SK-N-SH (cell line): ENCODE measurements at regions not wholly inside any gene's neighbourhood (a gene's known extent, or its start where the extent isn't known, plus 50 kb on each side); places are given as distances from the start of the nearest gene placed in this dataset.

Source experiments
- CTCF ChIA-PET: fragments of 300-600, 350-600 bp; formaldehyde crosslinking; extraction: SDS; loops from one replicate; lab custom pipeline; 2021; lab: Yijun Ruan, JAX
- POLR2A ChIA-PET: fragments of 350-600 bp; sonication (Branson Sonifier 250); formaldehyde crosslinking; extraction: SDS; loops from one replicate; lab custom pipeline; 2020; ENCODE audit warnings: antibody characterized with exemption, inconsistent platforms; lab: Yijun Ruan, JAX
- DNase-seq: peaks from one replicate; pipeline ENCODE4 v3.0.0; 2012
- H2AFZ ChIP-seq: fragments of 200-600 bp; sonication (generic); 2 replicates; pipeline ENCODE4 v1.8.1; 2016; ENCODE audit warnings: antibody characterized with exemption, mild to moderate bottlenecking, low read depth
- H3F3A ChIP-seq: fragments of 200-600 bp; sonication (generic); replicated peaks from 2 replicates; pipeline ENCODE3; 2016; ENCODE audit warnings: antibody characterized with exemption, mild to moderate bottlenecking; ENCODE audit not compliant: insufficient read depth
- H3K27ac ChIP-seq, 2 experiments: fragments of 200-500 bp in 1 of 2; fragments of 200-600 bp in 1 of 2; sonication (Bioruptor generic) in 1 of 2; sonication (generic), shearing (Covaris generic) in 1 of 2; 2 replicates each; pipeline versions ENCODE4 v1.5.1 to v1.6.1; 2014 to 2016; ENCODE audit warnings: low read depth in 2 of 2, inconsistent platforms in 1 of 2, low read length in 1 of 2, mild to moderate bottlenecking in 1 of 2, mixed read lengths in 1 of 2
- H3K27me3 ChIP-seq: fragments of 200-600 bp; sonication (generic), shearing (Covaris generic); 2 replicates; pipeline ENCODE4 v1.6.1; 2016; ENCODE audit warnings: mixed run types; ENCODE audit not compliant: insufficient read depth
- H3K36me3 ChIP-seq, 2 experiments: fragments of 200-500 bp in 1 of 2; fragments of 200-600 bp in 1 of 2; sonication (Bioruptor generic) in 1 of 2; sonication (generic) in 1 of 2; replicated peaks in 1 of 2; 2 replicates each; pipeline versions ENCODE3 to v1.5.1; 2014 to 2016; ENCODE audit warnings: low read length in 1 of 2, mild to moderate bottlenecking in 1 of 2; ENCODE audit not compliant: insufficient read depth in 2 of 2, control insufficient read depth in 1 of 2
- H3K4me1 ChIP-seq, 2 experiments: fragments of 200-500 bp in 1 of 2; fragments of 200-600 bp in 1 of 2; sonication (Bioruptor generic) in 1 of 2; sonication (generic), shearing (Covaris generic) in 1 of 2; 2 replicates each; pipeline versions ENCODE4 v1.5.1 to v1.6.1; 2014 to 2016; ENCODE audit warnings: low read depth in 1 of 2, low read length in 1 of 2, mixed run types in 1 of 2; ENCODE audit not compliant: insufficient read depth in 2 of 2, control insufficient read depth in 1 of 2
- H3K4me2 ChIP-seq: fragments of 200-600 bp; sonication (generic), shearing (Covaris generic); 2 replicates; pipeline ENCODE4 v1.6.1; 2017; ENCODE audit warnings: mixed run types
- H3K4me3 ChIP-seq, 2 experiments: fragments of 200-500 bp in 1 of 2; fragments of 200-600 bp in 1 of 2; sonication (Bioruptor generic) in 1 of 2; sonication (generic), shearing (Covaris generic) in 1 of 2; 2 replicates each; pipeline versions ENCODE4 v1.5.1 to v1.8.1; 2014 to 2016; ENCODE audit warnings: low read depth in 2 of 2, inconsistent platforms in 1 of 2, low read length in 1 of 2, mild to moderate bottlenecking in 1 of 2, mixed read lengths in 1 of 2, moderate library complexity in 1 of 2
- H3K79me2 ChIP-seq: fragments of 200-600 bp; sonication (generic); 2 replicates; pipeline ENCODE4 v1.8.1; 2017; ENCODE audit warnings: mild to moderate bottlenecking; ENCODE audit not compliant: insufficient read depth
- H3K9ac ChIP-seq: fragments of 200-600 bp; sonication (generic); 2 replicates; pipeline ENCODE4 v1.6.1; 2017; ENCODE audit warnings: mixed run types
- H3K9me2 ChIP-seq: fragments of 200-600 bp; sonication (generic); 2 replicates; pipeline ENCODE4 v1.6.1; 2017; ENCODE audit warnings: mixed run types
- H3K9me3 ChIP-seq: fragments of 200-600 bp; sonication (generic); 2 replicates; pipeline ENCODE4 v1.6.1; 2017; ENCODE audit warnings: mixed run types, mild to moderate bottlenecking, moderate library complexity
- H4K20me1 ChIP-seq: fragments of 200-600 bp; sonication (generic); 2 replicates; pipeline ENCODE4 v1.6.1; 2017; ENCODE audit warnings: mild to moderate bottlenecking, mixed run types; ENCODE audit not compliant: insufficient read depth
- CHD2 ChIP-seq: fragments of 150-350 bp; IDR thresholded peaks from 2 replicates; pipeline ENCODE4 v1.6.1; 2018; ENCODE audit warnings: low read length; ENCODE audit not compliant: partially characterized antibody
- ELF1 ChIP-seq: IDR thresholded peaks from 2 replicates; pipeline ENCODE4 v1.4.0; 2012
- EP300 ChIP-seq, 2 experiments: IDR thresholded peaks; 2 replicates each; pipeline versions ENCODE4 v1.4.0 to v1.6.1; 2012; ENCODE audit warnings: borderline replicate concordance in 1 of 2, low read depth in 1 of 2, low read length in 1 of 2
- EZH2phosphoT487 ChIP-seq: fragments of 200-600 bp; sonication (generic); IDR thresholded peaks from 2 replicates; pipeline ENCODE4 v1.6.1; 2017; ENCODE audit warnings: low read depth, mixed run types, mild to moderate bottlenecking, antibody characterized with exemption, moderate library complexity, borderline replicate concordance
- FOSL2 ChIP-seq: IDR thresholded peaks from 2 replicates; pipeline ENCODE4 v1.4.0; 2012; ENCODE audit warnings: low read depth, mild to moderate bottlenecking, moderate library complexity, borderline replicate concordance
- GABPA ChIP-seq: IDR thresholded peaks from 2 replicates; pipeline ENCODE4 v1.4.0; 2012; ENCODE audit warnings: low read depth, mild to moderate bottlenecking
- GATA2 ChIP-seq: sonication (generic); formaldehyde crosslinking; IDR thresholded peaks from 2 replicates; pipeline ENCODE4 v1.5.0; 2020; ENCODE audit warnings: mild to moderate bottlenecking, missing genetic modification reagents
- NRF1 ChIP-seq: IDR thresholded peaks from 2 replicates; pipeline ENCODE4 v1.6.1; 2012; ENCODE audit warnings: low read depth, mild to moderate bottlenecking, low read length
- RAD21 ChIP-seq: IDR thresholded peaks from 2 replicates; pipeline ENCODE4 v1.6.1; 2012; ENCODE audit warnings: mild to moderate bottlenecking, low read length
- RCOR1 ChIP-seq: fragments of 150-350 bp; IDR thresholded peaks from 2 replicates; pipeline ENCODE4 v1.6.1; 2017; ENCODE audit warnings: antibody characterized with exemption, low read length
- RFX5 ChIP-seq: IDR thresholded peaks from 2 replicates; pipeline ENCODE4 v1.6.1; 2012; ENCODE audit warnings: mild to moderate bottlenecking, improper control_type of control experiment, low read length
- RXRA ChIP-seq: IDR thresholded peaks from 2 replicates; pipeline ENCODE4 v1.4.0; 2012; ENCODE audit warnings: low read depth, mild to moderate bottlenecking, borderline replicate concordance
- TCF12 ChIP-seq: IDR thresholded peaks from 2 replicates; pipeline ENCODE4 v1.4.0; 2012
- USF2 ChIP-seq: fragments of 150-350 bp; IDR thresholded peaks from 2 replicates; pipeline ENCODE4 v1.6.1; 2017; ENCODE audit warnings: antibody characterized with exemption, low read length, low read depth, borderline replicate concordance
- YY1 ChIP-seq: IDR thresholded peaks from 2 replicates; pipeline ENCODE4 v1.4.0; 2012; ENCODE audit warnings: low read depth, mild to moderate bottlenecking
- WGBS: methylation state at CpG from one replicate; pipeline ENCODE4 v1.1.6; 2017; ENCODE audit warnings: low lambda C conversion rate; 5-methylcytosine and 5-hydroxymethylcytosine counted together
- TF ChIP-seq, protein P1 (sequence below): fragments of 150-350 bp; IDR thresholded peaks from 2 replicates; pipeline ENCODE4 v1.6.1; 2016; ENCODE audit warnings: mild to moderate bottlenecking, low read depth, low read length
- TF ChIP-seq, protein P2 (sequence below): IDR thresholded peaks from 2 replicates; pipeline ENCODE4 v1.6.1; 2012; ENCODE audit warnings: mild to moderate bottlenecking, low read depth, low read length, moderate library complexity

DNA sequence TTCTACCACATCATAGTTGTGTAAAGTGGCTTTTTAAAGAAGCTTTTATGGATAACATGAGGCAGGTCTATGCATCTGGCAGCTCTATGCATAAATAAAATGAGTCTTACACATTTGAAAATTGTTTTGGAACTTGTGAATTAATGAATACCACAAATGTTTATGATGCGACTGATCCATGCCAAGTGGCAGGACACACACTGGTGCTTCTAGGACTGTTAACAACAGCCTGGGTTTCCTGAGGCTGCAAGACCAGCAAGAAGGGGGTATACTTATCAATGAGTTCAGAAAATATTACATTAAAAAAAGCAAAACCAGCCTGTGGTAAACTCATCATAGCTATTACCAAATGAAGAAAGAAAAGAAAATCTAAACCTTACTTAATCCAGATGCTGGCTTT lies 212.9 kb upstream of the PDE10A start:
- ChIA-PET POLR2A (no interaction called here), CTCF (interaction anchor here (1.0 to 12.6 kb wide), 3 partner anchors 9 to 224 kb away, joined by 3 to 341 read pairs (median 12); no protein-coding TSS in a partner anchor)
- no peaks in the 10 kb centered on the region for H3K27me3 ChIP-seq
- H3K4me3 ChIP-seq, result no peak overlapping the region
- H3F3A ChIP-seq, result no peaks in the 10 kb centered on the region
- no peak overlapping the region for H3K4me2 ChIP-seq
- DNase-seq, result no peak
- no peaks in the 10 kb centered on the region for H3K4me1 ChIP-seq
- H3K79me2 ChIP-seq, result no peaks in the 10 kb centered on the region
- 75% methylated on average over 1 of the region's 1 CpG for WGBS
- H3K9me3 ChIP-seq, result no peaks in the 10 kb centered on the region
- H3K27ac ChIP-seq, result no peak overlapping the region
- no peak overlapping the region for H3K9ac ChIP-seq
- no peaks in the 10 kb centered on the region for H4K20me1 ChIP-seq
- H3K9me2 ChIP-seq, result no peaks in the 10 kb centered on the region
- H3K36me3 ChIP-seq, result no peaks in the 10 kb centered on the region
- no peak overlapping the region for H2AFZ ChIP-seq
- no peak for TF ChIP-seq ELF1
- no peak for TF ChIP-seq RFX5
- no peak for TF ChIP-seq FOSL2
- TF ChIP-seq RAD21, result no peak
- TF ChIP-seq, protein P1, sequence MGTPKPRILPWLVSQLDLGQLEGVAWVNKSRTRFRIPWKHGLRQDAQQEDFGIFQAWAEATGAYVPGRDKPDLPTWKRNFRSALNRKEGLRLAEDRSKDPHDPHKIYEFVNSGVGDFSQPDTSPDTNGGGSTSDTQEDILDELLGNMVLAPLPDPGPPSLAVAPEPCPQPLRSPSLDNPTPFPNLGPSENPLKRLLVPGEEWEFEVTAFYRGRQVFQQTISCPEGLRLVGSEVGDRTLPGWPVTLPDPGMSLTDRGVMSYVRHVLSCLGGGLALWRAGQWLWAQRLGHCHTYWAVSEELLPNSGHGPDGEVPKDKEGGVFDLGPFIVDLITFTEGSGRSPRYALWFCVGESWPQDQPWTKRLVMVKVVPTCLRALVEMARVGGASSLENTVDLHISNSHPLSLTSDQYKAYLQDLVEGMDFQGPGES, result no peak
- TF ChIP-seq NRF1, result no peak
- no peak for TF ChIP-seq RXRA
- TF ChIP-seq, protein P2, sequence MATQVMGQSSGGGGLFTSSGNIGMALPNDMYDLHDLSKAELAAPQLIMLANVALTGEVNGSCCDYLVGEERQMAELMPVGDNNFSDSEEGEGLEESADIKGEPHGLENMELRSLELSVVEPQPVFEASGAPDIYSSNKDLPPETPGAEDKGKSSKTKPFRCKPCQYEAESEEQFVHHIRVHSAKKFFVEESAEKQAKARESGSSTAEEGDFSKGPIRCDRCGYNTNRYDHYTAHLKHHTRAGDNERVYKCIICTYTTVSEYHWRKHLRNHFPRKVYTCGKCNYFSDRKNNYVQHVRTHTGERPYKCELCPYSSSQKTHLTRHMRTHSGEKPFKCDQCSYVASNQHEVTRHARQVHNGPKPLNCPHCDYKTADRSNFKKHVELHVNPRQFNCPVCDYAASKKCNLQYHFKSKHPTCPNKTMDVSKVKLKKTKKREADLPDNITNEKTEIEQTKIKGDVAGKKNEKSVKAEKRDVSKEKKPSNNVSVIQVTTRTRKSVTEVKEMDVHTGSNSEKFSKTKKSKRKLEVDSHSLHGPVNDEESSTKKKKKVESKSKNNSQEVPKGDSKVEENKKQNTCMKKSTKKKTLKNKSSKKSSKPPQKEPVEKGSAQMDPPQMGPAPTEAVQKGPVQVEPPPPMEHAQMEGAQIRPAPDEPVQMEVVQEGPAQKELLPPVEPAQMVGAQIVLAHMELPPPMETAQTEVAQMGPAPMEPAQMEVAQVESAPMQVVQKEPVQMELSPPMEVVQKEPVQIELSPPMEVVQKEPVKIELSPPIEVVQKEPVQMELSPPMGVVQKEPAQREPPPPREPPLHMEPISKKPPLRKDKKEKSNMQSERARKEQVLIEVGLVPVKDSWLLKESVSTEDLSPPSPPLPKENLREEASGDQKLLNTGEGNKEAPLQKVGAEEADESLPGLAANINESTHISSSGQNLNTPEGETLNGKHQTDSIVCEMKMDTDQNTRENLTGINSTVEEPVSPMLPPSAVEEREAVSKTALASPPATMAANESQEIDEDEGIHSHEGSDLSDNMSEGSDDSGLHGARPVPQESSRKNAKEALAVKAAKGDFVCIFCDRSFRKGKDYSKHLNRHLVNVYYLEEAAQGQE, result no peak
- no peak for TF ChIP-seq YY1
- no peak for TF ChIP-seq EP300 (IDR thresholded peaks at IDR 0.05; ENCODE audit: borderline replicate concordance in 1 of 2, low read depth in 1 of 2, low read length in 1 of 2)
- TF ChIP-seq EZH2phosphoT487, result no peak
- no peak for TF ChIP-seq RCOR1

DNA sequence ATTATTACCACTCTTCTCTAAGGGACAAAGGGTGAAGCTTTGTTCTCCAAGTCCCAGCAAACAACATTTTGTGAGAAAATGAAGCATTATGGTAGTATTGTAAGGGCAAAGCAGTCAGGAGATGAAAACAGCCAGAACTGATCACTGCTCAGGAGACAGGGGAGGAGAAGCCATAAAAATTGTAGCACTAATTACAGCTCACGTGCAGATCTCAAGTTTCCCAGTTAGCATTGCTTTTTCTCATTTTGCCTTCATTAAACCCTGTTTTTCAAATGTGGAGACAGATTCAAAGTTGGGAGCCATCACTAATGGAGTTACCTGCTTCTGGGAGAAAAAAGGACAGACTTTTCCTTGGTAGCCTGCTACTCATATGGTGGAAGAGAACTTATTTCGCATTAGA lies 210.9 kb upstream of the PDE10A start:
- Histone ChIP-seq H4K20me1 (no peaks in the 10 kb centered on the region), H3K4me1 (no peaks in the 10 kb centered on the region), H3K79me2 (no peaks in the 10 kb centered on the region), H3K9me3 (no peaks in the 10 kb centered on the region), H3K27ac (no peak overlapping the region), H2AFZ (no peak overlapping the region), H3K36me3 (no peaks in the 10 kb centered on the region), H3F3A (no peaks in the 10 kb centered on the region), H3K27me3 (no peaks in the 10 kb centered on the region), H3K9me2 (no peaks in the 10 kb centered on the region), H3K4me2 (no peak overlapping the region), H3K4me3 (no peak overlapping the region), H3K9ac (no peak overlapping the region)
- ChIA-PET POLR2A (no interaction called here), CTCF (interaction anchor here (0.9 to 3.0 kb wide), 3 partner anchors 11 to 232 kb away, joined by 3 to 14 read pairs (median 7); no protein-coding TSS in a partner anchor)
- WGBS, result 22% methylated on average over 2 of the region's 2 CpGs
- DNase-seq, result no peak
- TF ChIP-seq GATA2 (CRISPR knock-in tag), result no peak
- no peak for TF ChIP-seq RCOR1
- TF ChIP-seq, protein P2, result no peak
- no peak for TF ChIP-seq TCF12
- no peak for TF ChIP-seq CHD2
- TF ChIP-seq GABPA, result no peak
- TF ChIP-seq USF2, result no peak
